Natural killer cell (primary cell): ENCODE measurements at regions not wholly inside any gene's neighbourhood (a gene's known extent, or its start where the extent isn't known, plus 50 kb on each side); places are given as distances from the start of the nearest gene placed in this dataset.

Source experiments
- ATAC-seq, 3 donors: fragments of 150-1000 bp in 2 of 3; fragments of 200-7000 bp in 1 of 3; cut with Tn5 transposase; 1 replicate in 1 of 3; 2 replicates in 2 of 3; pipeline ENCODE4 v1.10.0; 2021; ENCODE audit warnings: mild to moderate bottlenecking in 2 of 3, moderate library complexity in 2 of 3
- DNase-seq, 2 donors: peaks; one replicate each; pipeline versions ENCODE4 v3.0.0 to v3.0.0-alpha.2; 2013 to 2021; ENCODE audit warnings: mixed read lengths in 1 of 2
- H3K27ac ChIP-seq: one replicate; pipeline ENCODE4 v1.5.1; 2013; ENCODE audit warnings: mild to moderate bottlenecking, low read length
- H3K27me3 ChIP-seq: one replicate; pipeline ENCODE4 v1.6.1; 2013; ENCODE audit warnings: low read length; ENCODE audit not compliant: control insufficient read depth, insufficient read depth
- H3K36me3 ChIP-seq: one replicate; pipeline ENCODE4 v1.6.1; 2013; ENCODE audit warnings: low read length; ENCODE audit not compliant: control insufficient read depth, insufficient read depth
- H3K4me1 ChIP-seq: one replicate; pipeline ENCODE4 v1.6.1; 2013; ENCODE audit warnings: low read length; ENCODE audit not compliant: control insufficient read depth, insufficient read depth
- H3K4me3 ChIP-seq: one replicate; pipeline ENCODE4 v1.5.1; 2013; ENCODE audit warnings: low read length
- H3K9me3 ChIP-seq: one replicate; pipeline ENCODE4 v1.6.1; 2013; ENCODE audit warnings: low read length; ENCODE audit not compliant: control insufficient read depth, insufficient read depth
- H3K27ac Mint-ChIP-seq, 2 donors: one replicate each; pipeline ENCODE4 v1.8.0; 2022; ENCODE audit warnings: mild to moderate bottlenecking in 2 of 2, mixed read lengths in 2 of 2, moderate library complexity in 1 of 2
- H3K27me3 Mint-ChIP-seq, 2 donors: one replicate each; pipeline ENCODE4 v1.8.0; 2022; ENCODE audit warnings: low read depth in 2 of 2, mixed read lengths in 2 of 2
- H3K36me3 Mint-ChIP-seq: one replicate; pipeline ENCODE4 v1.8.0; 2022; ENCODE audit warnings: mixed read lengths
- H3K4me1 Mint-ChIP-seq, 2 donors: one replicate each; pipeline ENCODE4 v1.8.0; 2022; ENCODE audit warnings: mixed read lengths in 2 of 2
- H3K4me3 Mint-ChIP-seq: one replicate; pipeline ENCODE4 v1.8.0; 2022; ENCODE audit warnings: mild to moderate bottlenecking, moderate library complexity, mixed read lengths
- H3K9me3 Mint-ChIP-seq, 2 donors: one replicate each; pipeline ENCODE4 v1.8.0; 2022; ENCODE audit warnings: mixed read lengths in 2 of 2
- WGBS: methylation state at CpG from one replicate; pipeline ENCODE4 v1.1.7; 2013; ENCODE audit warnings: missing lambda C conversion rate; ENCODE audit not compliant: insufficient coverage; 5-methylcytosine and 5-hydroxymethylcytosine counted together
- intact Hi-C: fragments of 100-400 bp; cut with micrococcal nuclease; formaldehyde crosslinking; loops from one replicate; pipeline ENCODE4 v1.14.2; 2022
- TF ChIP-seq, protein P1 (sequence below): fragments of 200-600 bp; IDR thresholded peaks from one replicate; pipeline ENCODE4 v1.8.0; 2022; ENCODE audit warnings: antibody characterized with exemption

- intact Hi-C loops: no loop called here
- 90% methylated on average over 4 of the region's 4 CpGs for WGBS
- Histone ChIP-seq H3K4me1 (no peaks in the 10 kb centered on the region), H3K4me3 (no peak overlapping the region), H3K36me3 (no peaks in the 10 kb centered on the region), H3K27ac (no peak overlapping the region), H3K27me3 (no peaks in the 10 kb centered on the region), H3K9me3 (no peaks in the 10 kb centered on the region)
- H3K27ac Mint-ChIP-seq: no peak overlapping the region
- ATAC-seq: no peak
- H3K4me1 Mint-ChIP-seq: no peaks in the 10 kb centered on the region
- H3K27me3 Mint-ChIP-seq: peaks cover 8 to 9% of the 10 kb centered on the region in 2 donors
- H3K4me3 Mint-ChIP-seq: no peak overlapping the region
- H3K36me3 Mint-ChIP-seq: no peaks in the 10 kb centered on the region
- no peak for DNase-seq
- TF ChIP-seq, protein P1, sequence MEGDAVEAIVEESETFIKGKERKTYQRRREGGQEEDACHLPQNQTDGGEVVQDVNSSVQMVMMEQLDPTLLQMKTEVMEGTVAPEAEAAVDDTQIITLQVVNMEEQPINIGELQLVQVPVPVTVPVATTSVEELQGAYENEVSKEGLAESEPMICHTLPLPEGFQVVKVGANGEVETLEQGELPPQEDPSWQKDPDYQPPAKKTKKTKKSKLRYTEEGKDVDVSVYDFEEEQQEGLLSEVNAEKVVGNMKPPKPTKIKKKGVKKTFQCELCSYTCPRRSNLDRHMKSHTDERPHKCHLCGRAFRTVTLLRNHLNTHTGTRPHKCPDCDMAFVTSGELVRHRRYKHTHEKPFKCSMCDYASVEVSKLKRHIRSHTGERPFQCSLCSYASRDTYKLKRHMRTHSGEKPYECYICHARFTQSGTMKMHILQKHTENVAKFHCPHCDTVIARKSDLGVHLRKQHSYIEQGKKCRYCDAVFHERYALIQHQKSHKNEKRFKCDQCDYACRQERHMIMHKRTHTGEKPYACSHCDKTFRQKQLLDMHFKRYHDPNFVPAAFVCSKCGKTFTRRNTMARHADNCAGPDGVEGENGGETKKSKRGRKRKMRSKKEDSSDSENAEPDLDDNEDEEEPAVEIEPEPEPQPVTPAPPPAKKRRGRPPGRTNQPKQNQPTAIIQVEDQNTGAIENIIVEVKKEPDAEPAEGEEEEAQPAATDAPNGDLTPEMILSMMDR: no peak
- no peaks in the 10 kb centered on the region for H3K9me3 Mint-ChIP-seq
Observed at GRCh38 chr14:96706893-96707292, 90.3 kb upstream of the VRK1 start.

GRCh38 chr14:96710060-96710666 lies 87.0 kb upstream of the VRK1 start:
- Mint-ChIP-seq H3K27ac (no peak overlapping the region), H3K4me3 (no peak overlapping the region), H3K4me1 (no peaks in the 10 kb centered on the region), H3K27me3 (peaks cover 14 to 29% of the 10 kb centered on the region in 2 donors), H3K9me3 (no peaks in the 10 kb centered on the region), H3K36me3 (no peaks in the 10 kb centered on the region)
- H3K27me3 ChIP-seq: no peaks in the 10 kb centered on the region
- H3K36me3 ChIP-seq: no peaks in the 10 kb centered on the region
- ATAC-seq: no peak
- DNase-seq: no peak
- 83% methylated on average over 11 of the region's 11 CpGs for WGBS
- intact Hi-C loops: no loop called here
- no peaks in the 10 kb centered on the region for H3K9me3 ChIP-seq
- H3K27ac ChIP-seq: no peak overlapping the region
- H3K4me1 ChIP-seq: no peaks in the 10 kb centered on the region
- no peak overlapping the region for H3K4me3 ChIP-seq
- TF ChIP-seq, protein P1: no peak

GRCh38 chr14:96711559-96712267 lies 85.5 kb upstream of the VRK1 start:
- no peak for DNase-seq
- Histone ChIP-seq H3K27ac (no peak overlapping the region), H3K27me3 (no peaks in the 10 kb centered on the region), H3K4me1 (no peaks in the 10 kb centered on the region), H3K4me3 (no peak overlapping the region), H3K36me3 (no peaks in the 10 kb centered on the region), H3K9me3 (no peaks in the 10 kb centered on the region)
- Mint-ChIP-seq H3K27ac (no peak overlapping the region), H3K36me3 (no peaks in the 10 kb centered on the region), H3K4me3 (no peak overlapping the region), H3K9me3 (no peaks in the 10 kb centered on the region), H3K4me1 (no peaks in the 10 kb centered on the region), H3K27me3 (peaks cover 11 to 42% of the 10 kb centered on the region in 2 donors)
- 84% methylated on average over 15 of the region's 15 CpGs for WGBS
- intact Hi-C loops: no loop called here
- no peak for ATAC-seq
- TF ChIP-seq, protein P1: no peak
